SK-N-SH treated with all-trans-retinoic acid at 6 μM for 48 hours (cell line): ENCODE measurements at regions not wholly inside any gene's neighbourhood (a gene's known extent, or its start where the extent isn't known, plus 50 kb on each side); places are given as distances from the start of the nearest gene placed in this dataset.
A peak's percentile ranks its signal among the peaks of the same experiment; 100 is the strongest.
"Not testable (repeated sequence)": the region's sequence is repeated elsewhere in the genome, so short reads cannot be mapped to it uniquely, and the experiment has no call there.

ENCODE experiments used
- ATAC-seq: fragments of 200-7000 bp; cut with Tn5 transposase; 3 replicates; pipeline ENCODE4 v1.9.1; 2020; ENCODE audit warnings: mild to moderate bottlenecking, moderate library complexity
- ARNTL ChIP-seq: fragments of 450-650 bp; formaldehyde crosslinking; IDR thresholded peaks from 2 replicates; pipeline ENCODE4 v1.5.0; 2020; ENCODE audit warnings: low read depth, mild to moderate bottlenecking, moderate library complexity, borderline replicate concordance
- CREB5 ChIP-seq: fragments of 250-450 bp; sonication (Bioruptor Pico); IDR thresholded peaks from 2 replicates; pipeline ENCODE4 v1.5.1; 2020; ENCODE audit warnings: low read depth, mild to moderate bottlenecking, moderate library complexity
- ESRRG ChIP-seq: fragments of 250-450 bp; sonication (Bioruptor Pico); IDR thresholded peaks from 2 replicates; pipeline ENCODE4 v1.6.1; 2021; ENCODE audit warnings: mild to moderate bottlenecking
- GLIS3 ChIP-seq: fragments of 250-450 bp; sonication (Bioruptor Pico); IDR thresholded peaks from 2 replicates; pipeline ENCODE4 v1.5.0; 2020; ENCODE audit warnings: mild to moderate bottlenecking, moderate library complexity
- ISL1 ChIP-seq: fragments of 250-450 bp; sonication (Bioruptor Pico); IDR thresholded peaks from 2 replicates; pipeline ENCODE4 v2.1.2; 2022; ENCODE audit warnings: mild to moderate bottlenecking, moderate library complexity
- PATZ1 ChIP-seq: fragments of 250-450 bp; sonication (Bioruptor Pico); IDR thresholded peaks from 2 replicates; pipeline ENCODE4 v1.8.0; 2020; ENCODE audit warnings: mild to moderate bottlenecking, moderate library complexity, borderline replicate concordance
- PPARA ChIP-seq: fragments of 250-450 bp; sonication (Bioruptor Pico); IDR thresholded peaks from 2 replicates; pipeline ENCODE4 v1.5.0; 2020; ENCODE audit warnings: mild to moderate bottlenecking, borderline replicate concordance
- RARB ChIP-seq: fragments of 250-450 bp; sonication (Bioruptor Pico); IDR thresholded peaks from 2 replicates; pipeline ENCODE4 v1.8.0; 2021; ENCODE audit warnings: mild to moderate bottlenecking, moderate library complexity
- SNAI2 ChIP-seq: fragments of 250-450 bp; sonication (Bioruptor Pico); IDR thresholded peaks from 2 replicates; pipeline ENCODE4 v1.5.0; 2020; ENCODE audit warnings: mild to moderate bottlenecking, moderate library complexity
- TCF4 ChIP-seq: fragments of 250-450 bp; sonication (Bioruptor Pico); IDR thresholded peaks from 2 replicates; pipeline ENCODE4 v1.8.0; 2021; ENCODE audit warnings: mild to moderate bottlenecking, moderate library complexity, borderline replicate concordance
- TOX ChIP-seq: fragments of 250-450 bp; sonication (Bioruptor Pico); IDR thresholded peaks from 2 replicates; pipeline ENCODE4 v1.8.0; 2021; ENCODE audit warnings: mild to moderate bottlenecking, moderate library complexity, borderline replicate concordance
- ZFP3 ChIP-seq: fragments of 250-450 bp; sonication (Bioruptor Pico); IDR thresholded peaks from 2 replicates; pipeline ENCODE4 v1.5.0; 2020; ENCODE audit warnings: mild to moderate bottlenecking, moderate library complexity
- ZNF565 ChIP-seq: fragments of 450-650 bp; formaldehyde crosslinking; conservative IDR thresholded peaks from 2 replicates; pipeline ENCODE4 v1.5.0; 2020; ENCODE audit warnings: low read depth, mild to moderate bottlenecking, moderate library complexity
- ZNF70 ChIP-seq: fragments of 450-650 bp; formaldehyde crosslinking; IDR thresholded peaks from 2 replicates; pipeline ENCODE4 v1.5.0; 2020; ENCODE audit warnings: mild to moderate bottlenecking, moderate library complexity
- ZNF8 ChIP-seq: fragments of 450-650 bp; formaldehyde crosslinking; IDR thresholded peaks from 2 replicates; pipeline ENCODE4 v1.5.0; 2020; ENCODE audit warnings: mild to moderate bottlenecking, moderate library complexity
- TF ChIP-seq, protein P1 (sequence below): fragments of 250-450 bp; sonication (Bioruptor Pico); IDR thresholded peaks from 2 replicates; pipeline ENCODE4 v1.5.1; 2021; ENCODE audit warnings: mild to moderate bottlenecking, moderate library complexity
- TF ChIP-seq, protein P2 (sequence below): fragments of 250-450 bp; sonication (Bioruptor Pico); IDR thresholded peaks from 2 replicates; pipeline ENCODE4 v1.5.0; 2020; ENCODE audit warnings: mild to moderate bottlenecking, moderate library complexity

GRCh38 chr5:21013237-21013636 lies 1025.2 kb upstream of the CDH18 start (continued):
- TF ChIP-seq, protein P1, sequence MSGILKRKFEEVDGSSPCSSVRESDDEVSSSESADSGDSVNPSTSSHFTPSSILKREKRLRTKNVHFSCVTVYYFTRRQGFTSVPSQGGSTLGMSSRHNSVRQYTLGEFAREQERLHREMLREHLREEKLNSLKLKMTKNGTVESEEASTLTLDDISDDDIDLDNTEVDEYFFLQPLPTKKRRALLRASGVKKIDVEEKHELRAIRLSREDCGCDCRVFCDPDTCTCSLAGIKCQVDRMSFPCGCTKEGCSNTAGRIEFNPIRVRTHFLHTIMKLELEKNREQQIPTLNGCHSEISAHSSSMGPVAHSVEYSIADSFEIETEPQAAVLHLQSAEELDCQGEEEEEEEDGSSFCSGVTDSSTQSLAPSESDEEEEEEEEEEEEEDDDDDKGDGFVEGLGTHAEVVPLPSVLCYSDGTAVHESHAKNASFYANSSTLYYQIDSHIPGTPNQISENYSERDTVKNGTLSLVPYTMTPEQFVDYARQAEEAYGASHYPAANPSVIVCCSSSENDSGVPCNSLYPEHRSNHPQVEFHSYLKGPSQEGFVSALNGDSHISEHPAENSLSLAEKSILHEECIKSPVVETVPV (CRISPR knock-in tag) = no peak

- no peak for TF ChIP-seq ZNF565 (CRISPR knock-in tag)
- TF ChIP-seq RARB (CRISPR knock-in tag) = no peak
- no peak for TF ChIP-seq ZNF70
- no peak for TF ChIP-seq ARNTL (CRISPR knock-in tag)
- TF ChIP-seq, all 23 proteins: peak for 0
Observed at GRCh38 chr5:21007781-21008180, 1019.8 kb upstream of the CDH18 start.

GRCh38 chr5:20988933-20989332 lies 1000.9 kb upstream of the CDH18 start:
- not testable (repeated sequence) for ATAC-seq

More at GRCh38 chr5:21007781-21008180, 1019.8 kb upstream of the CDH18 start:
- no peak for ATAC-seq

- no peak for ATAC-seq
- TF ChIP-seq, protein P1 (CRISPR knock-in tag) = no peak
Observed at GRCh38 chr5:20985754-20986153, 997.8 kb upstream of the CDH18 start.

DNA sequence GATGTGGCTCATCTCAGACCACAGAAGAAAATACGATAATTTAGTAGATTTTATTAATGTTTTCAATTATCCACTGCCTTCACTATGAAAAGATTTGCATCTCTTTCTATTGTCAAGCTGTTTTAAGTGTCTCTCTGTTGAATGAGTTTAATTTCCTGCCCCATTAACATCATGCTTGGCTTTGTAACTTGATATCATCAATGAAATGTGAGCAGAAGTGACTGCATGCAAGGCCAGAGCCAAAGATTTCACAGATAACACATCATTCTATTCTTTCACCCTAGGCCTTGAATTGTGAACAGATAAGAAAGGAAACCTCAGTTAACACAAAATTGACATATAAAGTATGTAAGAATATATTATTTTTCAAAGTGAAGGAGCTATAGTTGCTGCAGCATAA lies 986.4 kb upstream of the CDH18 start:
- no peak for ATAC-seq
- TF ChIP-seq SNAI2 (no peak), ZNF8 (CRISPR knock-in tag) (no peak), ZNF565 (CRISPR knock-in tag) (no peak)

- peak; percentile 77 for ATAC-seq
- TF ChIP-seq CREB5 (no peak), ESRRG (no peak), ZFP3 (no peak), PPARA (CRISPR knock-in tag) (no peak), ISL1 (CRISPR knock-in tag) (no peak), RARB (CRISPR knock-in tag) (no peak), TOX (CRISPR knock-in tag) (no peak)
- TF ChIP-seq, protein P2, sequence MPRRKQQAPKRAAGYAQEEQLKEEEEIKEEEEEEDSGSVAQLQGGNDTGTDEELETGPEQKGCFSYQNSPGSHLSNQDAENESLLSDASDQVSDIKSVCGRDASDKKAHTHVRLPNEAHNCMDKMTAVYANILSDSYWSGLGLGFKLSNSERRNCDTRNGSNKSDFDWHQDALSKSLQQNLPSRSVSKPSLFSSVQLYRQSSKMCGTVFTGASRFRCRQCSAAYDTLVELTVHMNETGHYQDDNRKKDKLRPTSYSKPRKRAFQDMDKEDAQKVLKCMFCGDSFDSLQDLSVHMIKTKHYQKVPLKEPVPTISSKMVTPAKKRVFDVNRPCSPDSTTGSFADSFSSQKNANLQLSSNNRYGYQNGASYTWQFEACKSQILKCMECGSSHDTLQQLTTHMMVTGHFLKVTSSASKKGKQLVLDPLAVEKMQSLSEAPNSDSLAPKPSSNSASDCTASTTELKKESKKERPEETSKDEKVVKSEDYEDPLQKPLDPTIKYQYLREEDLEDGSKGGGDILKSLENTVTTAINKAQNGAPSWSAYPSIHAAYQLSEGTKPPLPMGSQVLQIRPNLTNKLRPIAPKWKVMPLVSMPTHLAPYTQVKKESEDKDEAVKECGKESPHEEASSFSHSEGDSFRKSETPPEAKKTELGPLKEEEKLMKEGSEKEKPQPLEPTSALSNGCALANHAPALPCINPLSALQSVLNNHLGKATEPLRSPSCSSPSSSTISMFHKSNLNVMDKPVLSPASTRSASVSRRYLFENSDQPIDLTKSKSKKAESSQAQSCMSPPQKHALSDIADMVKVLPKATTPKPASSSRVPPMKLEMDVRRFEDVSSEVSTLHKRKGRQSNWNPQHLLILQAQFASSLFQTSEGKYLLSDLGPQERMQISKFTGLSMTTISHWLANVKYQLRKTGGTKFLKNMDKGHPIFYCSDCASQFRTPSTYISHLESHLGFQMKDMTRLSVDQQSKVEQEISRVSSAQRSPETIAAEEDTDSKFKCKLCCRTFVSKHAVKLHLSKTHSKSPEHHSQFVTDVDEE = no peak
Observed at GRCh38 chr5:20972419-20972925, 984.5 kb upstream of the CDH18 start.

DNA sequence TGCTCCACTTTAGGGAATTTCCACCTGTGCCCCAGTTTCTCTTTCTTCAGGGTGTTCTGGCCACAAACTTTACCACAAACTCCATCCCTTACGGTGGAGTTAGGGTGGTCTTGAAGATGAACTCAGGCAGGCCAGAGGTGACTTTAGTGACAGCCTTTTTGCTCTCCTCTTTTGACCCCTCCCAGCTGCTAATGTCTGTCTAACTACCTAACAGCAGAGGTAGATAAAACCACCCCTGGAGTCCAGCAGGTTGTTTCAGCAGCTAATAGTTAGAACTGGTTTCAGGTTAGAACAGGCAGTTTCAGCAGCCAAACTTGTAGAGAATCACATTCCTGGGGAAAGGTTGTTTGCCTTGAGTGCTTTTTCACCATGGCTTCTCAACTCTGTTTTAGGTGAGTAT lies 971.3 kb upstream of the CDH18 start:
- no peak for ATAC-seq

GRCh38 chr5:20958641-20959040 lies 970.6 kb upstream of the CDH18 start:
- no peak for ATAC-seq
- TF ChIP-seq TCF4 (CRISPR knock-in tag) (no peak), RARB (CRISPR knock-in tag) (no peak), CREB5 (no peak), ZNF70 (no peak), PATZ1 (no peak), ARNTL (CRISPR knock-in tag) (no peak)

More for the DNA sequence above, 971.3 kb upstream of the CDH18 start:
- TF ChIP-seq GLIS3 (CRISPR knock-in tag) = no peak
- TF ChIP-seq, all 23 proteins: peak for 0
